HL-60 (cell line): ENCODE measurements at regions not wholly inside any gene's neighbourhood (a gene's known extent, or its start where the extent isn't known, plus 50 kb on each side); places are given as distances from the start of the nearest gene placed in this dataset.

Experiments
- SPI1 ChIP-seq: IDR thresholded peaks from 2 replicates; pipeline ENCODE4 v1.6.1; 2012; ENCODE audit warnings: low read depth, mild to moderate bottlenecking, borderline replicate concordance
- TF ChIP-seq, protein P1 (sequence below): IDR thresholded peaks from 2 replicates; pipeline ENCODE4 v1.6.1; 2012; ENCODE audit warnings: low read depth; ENCODE audit not compliant: insufficient replicate concordance

DNA sequence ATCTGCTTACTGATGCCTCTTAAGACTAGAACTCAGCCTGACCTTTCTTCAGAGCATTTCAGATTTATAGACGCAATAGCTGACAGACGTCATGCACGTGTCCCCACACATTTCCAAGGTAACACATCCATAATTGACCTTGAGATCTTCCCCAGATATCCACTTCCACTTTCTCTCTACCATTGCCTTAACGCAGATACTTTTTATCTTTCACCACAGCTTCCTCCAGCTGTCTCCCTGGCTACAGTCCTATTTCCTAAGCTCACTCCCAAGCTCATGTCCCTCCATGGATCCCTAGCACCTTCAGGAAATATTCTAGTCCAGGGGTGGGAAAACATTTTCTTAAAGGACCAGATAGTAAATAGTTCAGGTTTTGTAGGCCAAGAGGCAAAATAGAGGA lies 173.0 kb upstream of the MITF start:
- TF ChIP-seq SPI1 = peak; percentile 75
- TF ChIP-seq, protein P1, sequence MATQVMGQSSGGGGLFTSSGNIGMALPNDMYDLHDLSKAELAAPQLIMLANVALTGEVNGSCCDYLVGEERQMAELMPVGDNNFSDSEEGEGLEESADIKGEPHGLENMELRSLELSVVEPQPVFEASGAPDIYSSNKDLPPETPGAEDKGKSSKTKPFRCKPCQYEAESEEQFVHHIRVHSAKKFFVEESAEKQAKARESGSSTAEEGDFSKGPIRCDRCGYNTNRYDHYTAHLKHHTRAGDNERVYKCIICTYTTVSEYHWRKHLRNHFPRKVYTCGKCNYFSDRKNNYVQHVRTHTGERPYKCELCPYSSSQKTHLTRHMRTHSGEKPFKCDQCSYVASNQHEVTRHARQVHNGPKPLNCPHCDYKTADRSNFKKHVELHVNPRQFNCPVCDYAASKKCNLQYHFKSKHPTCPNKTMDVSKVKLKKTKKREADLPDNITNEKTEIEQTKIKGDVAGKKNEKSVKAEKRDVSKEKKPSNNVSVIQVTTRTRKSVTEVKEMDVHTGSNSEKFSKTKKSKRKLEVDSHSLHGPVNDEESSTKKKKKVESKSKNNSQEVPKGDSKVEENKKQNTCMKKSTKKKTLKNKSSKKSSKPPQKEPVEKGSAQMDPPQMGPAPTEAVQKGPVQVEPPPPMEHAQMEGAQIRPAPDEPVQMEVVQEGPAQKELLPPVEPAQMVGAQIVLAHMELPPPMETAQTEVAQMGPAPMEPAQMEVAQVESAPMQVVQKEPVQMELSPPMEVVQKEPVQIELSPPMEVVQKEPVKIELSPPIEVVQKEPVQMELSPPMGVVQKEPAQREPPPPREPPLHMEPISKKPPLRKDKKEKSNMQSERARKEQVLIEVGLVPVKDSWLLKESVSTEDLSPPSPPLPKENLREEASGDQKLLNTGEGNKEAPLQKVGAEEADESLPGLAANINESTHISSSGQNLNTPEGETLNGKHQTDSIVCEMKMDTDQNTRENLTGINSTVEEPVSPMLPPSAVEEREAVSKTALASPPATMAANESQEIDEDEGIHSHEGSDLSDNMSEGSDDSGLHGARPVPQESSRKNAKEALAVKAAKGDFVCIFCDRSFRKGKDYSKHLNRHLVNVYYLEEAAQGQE = no peak
